Stimulated activated CD4-positive, alpha-beta T cell treated with anti-CD3 and anti-CD28 coated beads, TNF-alpha, amount 100 ng/mL, for 24 hours (primary cell): ENCODE measurements at regions not wholly inside any gene's neighbourhood (a gene's known extent, or its start where the extent isn't known, plus 50 kb on each side); places are given as distances from the start of the nearest gene placed in this dataset.

Experiments used
- DNase-seq, 3 experiments: peaks; one replicate each; pipeline ENCODE4 v3.0.0-alpha.2; 2020; ENCODE audit warnings: low read depth in 3 of 3

- no peak for DNase-seq
These were observed 228.8 kb upstream of the RGMA start for GRCh38 chr15:93317772-93318171.

- no peak for DNase-seq
These were observed 225.2 kb upstream of the RGMA start for GRCh38 chr15:93314245-93314644.

DNA sequence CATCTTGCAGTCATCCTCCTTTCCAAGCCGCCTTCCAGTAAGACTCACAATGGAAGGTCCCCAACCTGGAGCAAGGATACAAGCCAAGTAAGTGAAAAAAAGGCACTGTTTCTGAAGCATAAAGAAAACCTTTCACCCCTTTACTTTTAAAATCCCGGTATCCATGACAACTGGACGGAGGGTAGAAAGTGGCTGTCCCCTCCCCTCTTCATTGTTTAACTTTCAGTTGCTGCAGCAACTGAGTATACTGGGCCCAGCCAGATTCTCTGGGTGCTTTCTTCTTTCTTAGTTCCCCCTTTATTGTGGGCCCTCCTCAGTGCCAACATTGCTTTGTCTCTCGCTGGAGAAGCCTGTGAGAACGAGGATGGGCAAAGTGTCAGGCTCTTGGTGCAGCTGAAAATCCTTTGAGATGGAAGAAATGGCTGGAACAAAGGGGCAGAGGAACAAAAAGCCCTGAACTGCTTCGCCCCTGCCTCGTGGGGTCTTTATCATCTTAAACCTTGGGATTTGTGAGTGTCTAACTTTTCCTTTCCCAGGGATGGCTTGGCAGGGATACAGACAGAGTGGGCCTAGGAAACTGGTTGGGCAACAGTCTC lies 224.0 kb upstream of the RGMA start:
- DNase-seq, result no peak

- DNase-seq, result no peak
These were observed 222.6 kb upstream of the RGMA start for GRCh38 chr15:93311620-93312019.

- no peak for DNase-seq
These were observed 219.1 kb upstream of the RGMA start for GRCh38 chr15:93308026-93308690.

GRCh38 chr15:93307513-93307912 lies 218.5 kb upstream of the RGMA start:
- DNase-seq, result no peak

- DNase-seq, result no peak
These were observed 216.3 kb upstream of the RGMA start for GRCh38 chr15:93305306-93305705.

DNA sequence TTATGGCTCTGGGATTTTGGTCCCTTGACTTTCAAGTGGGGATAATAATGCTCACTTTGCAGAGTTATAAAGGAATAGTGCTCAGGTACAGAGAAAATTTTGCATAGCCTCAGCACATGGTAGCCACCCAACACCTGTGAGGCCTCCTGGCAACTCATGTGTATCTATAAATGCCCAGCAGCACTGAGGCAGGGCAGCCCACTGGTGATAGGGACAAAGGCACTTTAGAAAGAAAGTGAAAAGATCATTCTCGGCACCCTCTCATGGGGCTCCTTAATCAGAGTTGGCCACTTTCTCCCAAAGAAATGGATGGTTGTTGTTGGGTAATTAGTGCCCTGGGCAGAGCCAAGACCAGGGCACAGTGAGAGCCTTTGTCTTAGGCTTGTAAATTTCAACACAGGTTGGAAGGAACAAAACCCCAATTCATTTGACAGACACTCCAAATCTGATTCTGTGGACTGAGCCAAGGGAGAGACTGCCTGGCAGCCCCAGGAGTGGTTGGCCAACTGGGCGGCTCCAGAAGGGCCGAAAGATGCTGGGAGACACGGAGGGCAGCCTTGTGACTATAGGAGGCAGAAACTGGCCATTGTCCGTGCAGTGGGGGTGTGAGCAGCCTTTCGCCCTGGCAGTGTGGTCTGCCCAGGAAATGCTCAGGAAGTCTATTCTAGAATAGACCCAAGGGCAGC lies 213.2 kb upstream of the RGMA start:
- no peak for DNase-seq

DNA sequence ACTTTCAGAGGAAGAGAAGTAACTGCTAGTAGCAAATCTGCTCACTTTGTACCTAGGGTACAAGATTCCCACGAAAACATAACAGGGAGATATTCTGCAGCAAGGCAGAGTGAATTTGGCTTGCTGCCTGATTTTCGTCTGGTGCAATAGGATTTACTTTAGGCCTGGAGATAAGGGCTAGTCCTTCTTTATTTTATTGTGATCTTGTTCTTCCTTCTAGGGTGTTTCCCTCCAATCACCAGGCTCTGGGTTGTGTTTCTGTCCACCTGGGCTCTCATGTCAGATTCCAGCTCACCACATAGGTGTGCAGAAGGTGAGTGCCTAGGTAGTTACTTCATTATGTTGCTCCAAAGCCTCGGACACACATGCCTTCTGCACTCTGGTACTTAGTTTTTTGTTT lies 211.8 kb upstream of the RGMA start:
- no peak for DNase-seq

GRCh38 chr15:93299675-93300074 lies 210.7 kb upstream of the RGMA start:
- DNase-seq, result no peak

DNA sequence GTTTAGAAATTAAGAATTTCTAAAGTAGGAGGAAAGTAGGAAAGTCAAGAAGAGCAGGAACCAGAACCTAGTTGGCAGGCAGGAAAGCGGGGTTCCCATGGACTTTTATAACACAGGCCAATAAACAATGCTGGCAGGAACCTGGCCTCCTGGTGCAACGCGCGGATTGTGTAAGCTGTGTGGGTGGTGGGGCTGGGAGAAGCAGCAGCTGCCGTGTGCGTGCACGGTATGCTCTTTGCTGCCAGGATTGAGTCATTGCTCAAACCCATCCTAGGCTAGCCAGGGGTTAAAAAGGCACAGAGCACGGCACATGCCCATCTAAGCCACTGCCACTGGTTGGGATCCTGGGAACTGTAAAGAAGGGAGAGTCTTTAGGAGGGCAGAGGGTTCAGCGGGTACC lies 209.9 kb upstream of the RGMA start:
- DNase-seq, result no peak

DNA sequence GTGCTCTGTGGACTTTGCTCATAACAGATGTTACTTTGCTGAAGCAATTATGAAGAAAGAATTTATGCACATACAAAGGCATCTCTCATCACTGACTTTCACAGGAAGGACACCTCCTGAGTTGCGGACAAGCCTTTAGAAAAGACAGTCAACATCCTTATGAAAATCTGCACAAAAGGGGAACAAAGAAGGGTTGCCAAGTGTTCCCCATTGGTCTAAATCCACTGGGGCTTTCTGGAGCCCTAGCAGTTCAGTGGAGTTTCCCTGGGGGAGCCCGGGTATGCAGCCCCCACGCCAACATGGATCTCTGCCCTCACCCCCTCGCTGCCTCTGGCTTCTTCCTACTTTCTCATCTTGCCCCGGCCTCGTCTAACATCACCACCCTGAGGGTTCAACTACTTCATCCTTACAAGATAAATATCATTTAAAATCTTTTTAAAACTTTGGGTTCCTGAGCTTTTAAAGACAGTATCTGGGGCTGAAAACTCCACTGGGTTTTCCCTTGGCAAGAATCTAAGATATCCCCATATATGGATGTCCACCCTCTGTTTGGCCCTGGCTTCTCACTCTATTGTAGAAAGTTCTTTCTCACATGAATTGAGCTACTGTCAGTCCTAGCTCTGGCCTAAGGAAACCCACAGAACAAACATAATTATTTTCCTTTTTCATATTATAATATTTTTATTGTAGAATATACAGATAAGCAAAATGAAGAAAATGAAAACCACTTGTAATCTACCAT lies 207.9 kb upstream of the RGMA start:
- DNase-seq, result no peak

- no peak for DNase-seq
These were observed 205.9 kb upstream of the RGMA start for GRCh38 chr15:93294896-93295295.

DNA sequence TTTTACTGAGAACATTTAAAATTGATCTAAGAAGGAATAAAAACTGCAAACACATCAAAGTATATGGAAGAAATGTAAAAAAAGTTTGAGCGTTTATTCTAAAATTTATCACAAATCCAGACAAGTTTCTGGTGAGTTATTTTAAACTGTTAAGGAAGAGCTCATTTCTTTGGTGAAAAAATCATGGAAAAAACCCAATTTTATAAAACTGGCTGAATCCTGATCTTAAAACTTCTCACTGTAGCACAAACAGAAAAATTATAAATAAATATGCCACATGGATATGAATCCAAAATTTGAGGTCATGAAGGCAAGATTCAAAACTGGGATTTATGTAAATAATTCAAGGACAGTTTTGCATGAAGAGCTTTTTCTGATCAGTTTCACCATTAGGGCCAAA lies 205.1 kb upstream of the RGMA start:
- no peak for DNase-seq

GRCh38 chr15:93291380-93291779 lies 202.4 kb upstream of the RGMA start:
- DNase-seq, result no peak

DNA sequence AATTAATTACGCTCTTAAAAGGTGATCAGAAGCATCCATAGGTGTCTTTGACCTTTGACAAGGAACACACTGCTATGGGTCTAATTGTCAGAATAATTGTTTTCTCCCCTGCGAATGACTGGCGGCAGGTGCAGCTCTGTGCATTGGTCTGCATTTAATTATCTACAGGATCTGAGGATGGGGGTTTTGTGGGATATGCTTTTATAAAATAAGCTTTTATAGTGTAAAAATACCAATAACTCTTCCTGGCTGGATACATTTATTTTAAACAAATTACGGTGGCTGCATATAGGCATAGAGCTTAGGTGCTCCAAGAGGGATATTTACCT lies 201.6 kb upstream of the RGMA start:
- DNase-seq, result no peak

GRCh38 chr15:93289941-93290617 lies 201.1 kb upstream of the RGMA start:
- DNase-seq, result no peak

DNA sequence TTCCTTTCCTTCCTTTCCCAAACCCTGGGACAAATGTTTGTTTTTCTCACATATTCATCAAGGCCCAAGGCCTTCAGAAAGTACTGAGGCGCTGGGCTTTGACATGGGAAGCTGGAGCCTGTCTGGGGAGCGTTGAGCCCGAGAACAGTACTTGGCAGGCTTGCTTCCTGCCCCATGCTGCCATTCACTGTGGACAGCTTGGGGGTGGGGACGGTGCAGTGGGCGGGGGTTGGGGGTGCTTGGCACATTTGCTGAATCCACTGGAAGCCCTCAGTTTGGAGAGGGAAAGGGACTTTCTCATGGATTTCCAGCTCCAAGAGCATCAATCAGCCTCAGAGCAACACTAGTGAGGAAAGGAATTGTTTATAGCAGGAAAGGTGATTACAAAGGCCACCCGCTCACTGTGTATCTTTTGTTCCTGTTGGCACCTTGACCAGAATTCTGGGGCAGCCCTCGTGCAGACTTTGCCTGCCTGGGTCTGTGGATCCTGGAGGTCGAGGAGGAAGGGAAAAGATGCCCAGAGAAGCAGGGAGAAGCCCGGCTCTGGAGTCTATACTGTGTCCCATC lies 199.8 kb upstream of the RGMA start:
- no peak for DNase-seq

DNA sequence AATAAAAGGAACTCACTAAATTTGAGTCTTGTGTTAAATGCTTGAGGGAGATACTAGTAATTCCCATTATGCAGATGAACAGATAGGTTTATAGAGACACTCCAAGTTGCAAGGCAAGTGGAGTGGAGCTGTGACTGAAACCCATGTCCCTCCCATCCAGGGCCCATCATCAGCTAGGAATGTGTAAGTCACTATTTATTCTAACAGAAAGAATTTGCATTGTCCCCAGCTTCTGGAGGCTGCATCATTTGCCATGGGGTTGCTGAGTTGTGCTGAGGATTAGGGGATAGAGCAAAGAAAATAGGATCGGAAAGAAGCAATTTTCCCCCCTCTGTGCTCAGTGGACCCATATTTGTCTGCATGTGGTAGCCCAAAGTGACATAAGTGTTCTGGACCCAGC lies 197.4 kb upstream of the RGMA start:
- no peak for DNase-seq

DNA sequence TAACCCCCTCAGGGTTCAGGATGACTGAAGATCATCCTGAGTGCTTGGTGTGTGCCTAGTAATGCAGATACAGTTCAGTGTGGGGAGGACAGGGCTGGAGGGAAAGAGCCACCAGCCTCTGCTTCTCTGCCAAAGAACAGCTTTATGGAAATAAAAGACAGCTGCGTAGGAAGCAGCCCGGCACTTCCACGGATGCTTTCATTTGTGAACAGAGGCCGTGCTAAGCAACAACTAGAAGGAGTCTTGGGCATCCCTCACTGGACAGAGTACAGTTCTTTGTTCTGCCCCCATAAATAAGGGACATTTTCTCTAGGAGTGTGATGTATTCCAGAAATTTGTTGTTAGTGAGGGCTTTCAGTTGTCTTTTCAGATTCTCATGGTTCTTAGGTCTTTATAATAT lies 194.8 kb upstream of the RGMA start:
- no peak for DNase-seq

DNA sequence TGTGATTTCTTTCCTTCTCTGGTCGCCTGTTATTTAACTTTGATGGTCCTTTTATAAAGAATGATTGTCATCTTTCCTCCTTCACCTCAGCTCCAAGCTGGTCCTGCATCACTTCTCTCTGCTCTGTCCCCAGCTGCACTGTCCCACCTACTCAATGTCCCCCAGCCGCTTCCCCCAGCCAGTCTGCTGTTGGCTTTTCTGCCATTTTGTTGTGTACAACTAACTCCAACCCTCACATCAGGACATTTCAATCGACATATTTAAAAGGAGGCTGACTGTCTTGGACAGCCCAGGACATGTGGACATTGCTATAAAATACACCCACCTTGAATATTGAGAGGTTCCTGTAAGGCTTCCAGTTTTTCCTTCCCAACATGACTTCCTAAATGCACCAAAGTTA lies 193.8 kb upstream of the RGMA start:
- no peak for DNase-seq

DNA sequence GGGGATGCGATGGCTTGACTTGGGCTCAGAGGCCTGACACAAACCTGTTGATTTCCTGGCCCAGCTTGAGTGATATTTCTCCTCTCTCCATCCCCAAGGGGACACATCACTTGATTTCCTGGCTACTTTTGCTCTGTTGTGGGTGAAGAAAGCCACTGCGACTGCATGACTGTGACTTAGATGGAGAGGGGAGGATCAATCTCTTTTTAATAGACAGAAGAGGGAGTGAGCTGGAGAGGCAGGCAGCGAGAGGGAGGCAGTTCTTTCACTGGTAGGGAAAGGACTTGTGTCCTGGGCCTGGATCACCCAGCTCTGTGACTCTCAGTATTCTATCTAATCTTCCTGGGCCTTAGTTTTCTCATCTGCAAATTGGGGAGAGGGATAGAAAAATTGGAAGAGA lies 189.8 kb upstream of the RGMA start:
- DNase-seq, result no peak
